ENCODE measurements at regions not wholly inside any gene's neighbourhood (a gene's known extent, or its start where the extent isn't known, plus 50 kb on each side); places are given as distances from the start of the nearest gene placed in this dataset.

DNA sequence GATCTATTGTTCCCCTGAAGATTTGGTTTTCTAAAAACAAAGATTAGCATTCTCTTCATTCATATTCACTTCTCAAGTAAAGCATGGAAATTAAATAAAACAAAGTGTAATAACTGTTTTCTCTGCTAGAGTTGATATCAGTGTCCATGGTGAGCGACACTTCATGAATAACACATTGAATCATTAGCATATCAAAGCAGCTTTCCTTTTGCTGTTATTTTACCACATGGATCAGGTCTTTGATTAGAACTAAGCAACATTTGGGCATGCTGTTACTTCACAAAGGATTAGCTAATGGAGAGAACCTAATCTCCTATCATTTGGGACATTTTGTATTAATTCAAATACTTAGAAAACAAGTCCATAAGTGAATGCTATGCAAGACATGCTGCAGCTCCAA is 368.8 kb upstream of the CDH19 start:
- TF ChIP-seq, protein P1, sequence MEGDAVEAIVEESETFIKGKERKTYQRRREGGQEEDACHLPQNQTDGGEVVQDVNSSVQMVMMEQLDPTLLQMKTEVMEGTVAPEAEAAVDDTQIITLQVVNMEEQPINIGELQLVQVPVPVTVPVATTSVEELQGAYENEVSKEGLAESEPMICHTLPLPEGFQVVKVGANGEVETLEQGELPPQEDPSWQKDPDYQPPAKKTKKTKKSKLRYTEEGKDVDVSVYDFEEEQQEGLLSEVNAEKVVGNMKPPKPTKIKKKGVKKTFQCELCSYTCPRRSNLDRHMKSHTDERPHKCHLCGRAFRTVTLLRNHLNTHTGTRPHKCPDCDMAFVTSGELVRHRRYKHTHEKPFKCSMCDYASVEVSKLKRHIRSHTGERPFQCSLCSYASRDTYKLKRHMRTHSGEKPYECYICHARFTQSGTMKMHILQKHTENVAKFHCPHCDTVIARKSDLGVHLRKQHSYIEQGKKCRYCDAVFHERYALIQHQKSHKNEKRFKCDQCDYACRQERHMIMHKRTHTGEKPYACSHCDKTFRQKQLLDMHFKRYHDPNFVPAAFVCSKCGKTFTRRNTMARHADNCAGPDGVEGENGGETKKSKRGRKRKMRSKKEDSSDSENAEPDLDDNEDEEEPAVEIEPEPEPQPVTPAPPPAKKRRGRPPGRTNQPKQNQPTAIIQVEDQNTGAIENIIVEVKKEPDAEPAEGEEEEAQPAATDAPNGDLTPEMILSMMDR (IDR thresholded peaks at IDR 0.05) = no peak
- TF ChIP-seq POLR2A (IDR thresholded peaks at IDR 0.05) = no peak

Data from lower leg skin (tissue), 3 donors.